Ishikawa (cell line): ENCODE measurements at regions not wholly inside any gene's neighbourhood (a gene's known extent, or its start where the extent isn't known, plus 50 kb on each side); places are given as distances from the start of the nearest gene placed in this dataset.

Experiments used
- CEBPB ChIP-seq: IDR thresholded peaks from 2 replicates; pipeline ENCODE4 v1.6.1; 2012
- CREB1 ChIP-seq: IDR thresholded peaks from 2 replicates; pipeline ENCODE4 v1.6.1; 2012; ENCODE audit warnings: low read depth
- EGR1 ChIP-seq: IDR thresholded peaks from 2 replicates; pipeline ENCODE4 v1.6.1; 2012
- EP300 ChIP-seq: IDR thresholded peaks from 2 replicates; pipeline ENCODE4 v1.6.1; 2012; ENCODE audit warnings: borderline replicate concordance
- FOXM1 ChIP-seq: IDR thresholded peaks from 2 replicates; pipeline ENCODE4 v1.6.1; 2012; ENCODE audit warnings: low read depth, borderline replicate concordance
- MAX ChIP-seq: IDR thresholded peaks from 2 replicates; pipeline ENCODE4 v1.6.1; 2012
- NFIC ChIP-seq: IDR thresholded peaks from 2 replicates; pipeline ENCODE4 v1.6.1; 2012
- RAD21 ChIP-seq: IDR thresholded peaks from 2 replicates; pipeline ENCODE4 v1.6.1; 2012; ENCODE audit warnings: low read depth
- REST ChIP-seq: IDR thresholded peaks from 2 replicates; pipeline ENCODE4 v1.6.1; 2012; ENCODE audit warnings: low read depth, mild to moderate bottlenecking
- TAF1 ChIP-seq: IDR thresholded peaks from 2 replicates; pipeline ENCODE4 v1.6.1; 2012; ENCODE audit warnings: low read depth, mild to moderate bottlenecking
- TCF12 ChIP-seq: IDR thresholded peaks from 2 replicates; pipeline ENCODE4 v1.6.1; 2012; ENCODE audit warnings: low read depth
- TEAD4 ChIP-seq: IDR thresholded peaks from 2 replicates; pipeline ENCODE4 v1.6.1; 2012
- YY1 ChIP-seq: IDR thresholded peaks from 2 replicates; pipeline ENCODE4 v1.6.1; 2012; ENCODE audit warnings: low read depth
- ZBTB7A ChIP-seq: IDR thresholded peaks from 2 replicates; pipeline ENCODE4 v1.6.1; 2012; ENCODE audit warnings: low read depth
- TF ChIP-seq, protein P1 (sequence below): IDR thresholded peaks from 2 replicates; pipeline ENCODE4 v1.6.1; 2012

DNA sequence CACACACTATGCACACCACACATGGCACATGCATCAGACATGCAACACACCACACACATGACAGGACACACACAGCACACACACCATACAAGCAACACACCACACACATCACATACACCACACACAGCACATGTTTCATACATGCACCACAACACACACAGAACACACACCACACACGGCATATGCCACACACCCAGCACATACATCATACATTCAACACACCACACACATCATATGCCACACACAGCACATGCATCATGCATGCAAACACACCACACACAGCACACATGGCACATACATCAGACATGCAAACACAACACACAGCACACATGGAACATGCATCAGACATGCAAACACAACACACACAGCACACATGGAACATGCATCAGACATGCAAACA lies 80.7 kb upstream of the LRPAP1 start:
- TF ChIP-seq EGR1 (no peak), NFIC (no peak), ZBTB7A (no peak), CREB1 (no peak), REST (no peak), RAD21 (no peak), CEBPB (no peak), TCF12 (no peak), TAF1 (no peak), FOXM1 (no peak), EP300 (no peak), MAX (no peak), TEAD4 (no peak), YY1 (no peak)
- TF ChIP-seq, protein P1, sequence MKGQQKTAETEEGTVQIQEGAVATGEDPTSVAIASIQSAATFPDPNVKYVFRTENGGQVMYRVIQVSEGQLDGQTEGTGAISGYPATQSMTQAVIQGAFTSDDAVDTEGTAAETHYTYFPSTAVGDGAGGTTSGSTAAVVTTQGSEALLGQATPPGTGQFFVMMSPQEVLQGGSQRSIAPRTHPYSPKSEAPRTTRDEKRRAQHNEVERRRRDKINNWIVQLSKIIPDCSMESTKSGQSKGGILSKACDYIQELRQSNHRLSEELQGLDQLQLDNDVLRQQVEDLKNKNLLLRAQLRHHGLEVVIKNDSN, result no peak

- TF ChIP-seq MAX (no peak), TCF12 (no peak), ZBTB7A (no peak), TAF1 (no peak), EGR1 (no peak), RAD21 (no peak), YY1 (no peak), EP300 (no peak), CREB1 (no peak), TEAD4 (no peak), FOXM1 (no peak), NFIC (no peak), REST (no peak)
These were observed 80.1 kb upstream of the LRPAP1 start for GRCh38 chr4:3612281-3612680.

- TF ChIP-seq CEBPB, result no peak
- TF ChIP-seq TEAD4, result no peak
- TF ChIP-seq RAD21, result no peak
- no peak for TF ChIP-seq EP300
- no peak for TF ChIP-seq FOXM1
- TF ChIP-seq NFIC, result no peak
- TF ChIP-seq, protein P1, result no peak
- TF ChIP-seq REST, result no peak
- TF ChIP-seq CREB1, result no peak
- TF ChIP-seq MAX, result no peak
- no peak for TF ChIP-seq TCF12
- no peak for TF ChIP-seq TAF1
- TF ChIP-seq EGR1, result no peak
- TF ChIP-seq YY1, result no peak
- TF ChIP-seq ZBTB7A, result no peak
These were observed 79.6 kb upstream of the LRPAP1 start for GRCh38 chr4:3611778-3612177.
